GM18517 (cell line): ENCODE measurements at regions not wholly inside any gene's neighbourhood (a gene's known extent, or its start where the extent isn't known, plus 50 kb on each side); places are given as distances from the start of the nearest gene placed in this dataset.

Experiments
- ATAC-seq: cut with Tn5 transposase; IDR thresholded peaks from one replicate; pipeline ENCODE4 v1.9.1; 2021; ENCODE audit warnings: mild to moderate bottlenecking, moderate library complexity; ENCODE audit not compliant: unreplicated experiment

GRCh38 chr17:69819316-69820087, 255.5 kb upstream of the KCNJ16 start:
- ATAC-seq, result no peak

- no peak for ATAC-seq
Observed at GRCh38 chr17:69820876-69821473, 254.1 kb upstream of the KCNJ16 start.

- no peak for ATAC-seq
Observed at GRCh38 chr17:69822314-69822875, 252.6 kb upstream of the KCNJ16 start.

- ATAC-seq, result no peak
Observed at GRCh38 chr17:69828087-69828486, 246.9 kb upstream of the KCNJ16 start.

GRCh38 chr17:69834494-69834893, 240.5 kb upstream of the KCNJ16 start:
- no peak for ATAC-seq

GRCh38 chr17:69851736-69852135, 223.3 kb upstream of the KCNJ16 start:
- no peak for ATAC-seq

- no peak for ATAC-seq
Observed at GRCh38 chr17:69853541-69854224, 221.3 kb upstream of the KCNJ16 start.

GRCh38 chr17:69854225-69854780, 220.7 kb upstream of the KCNJ16 start:
- ATAC-seq, result no peak

- ATAC-seq, result no peak
Observed at GRCh38 chr17:69856946-69857345, 218.1 kb upstream of the KCNJ16 start.

- ATAC-seq, result no peak
Observed at GRCh38 chr17:69857412-69857835, 217.6 kb upstream of the KCNJ16 start.

- ATAC-seq, result no peak
Observed at GRCh38 chr17:69858460-69858859, 216.6 kb upstream of the KCNJ16 start.

GRCh38 chr17:69860142-69860680, 214.8 kb upstream of the KCNJ16 start:
- ATAC-seq, result no peak

GRCh38 chr17:69864462-69864861, 210.6 kb upstream of the KCNJ16 start:
- no peak for ATAC-seq

- ATAC-seq, result peak; percentile 61
Observed at GRCh38 chr17:69869667-69870066, 205.4 kb upstream of the KCNJ16 start.

GRCh38 chr17:69870091-69870530, 204.9 kb upstream of the KCNJ16 start:
- peak; percentile 43 for ATAC-seq

- no peak for ATAC-seq
Observed at GRCh38 chr17:69870751-69871199, 204.2 kb upstream of the KCNJ16 start.

GRCh38 chr17:69871318-69871717, 203.7 kb upstream of the KCNJ16 start:
- ATAC-seq, result no peak

GRCh38 chr17:69872675-69873262, 202.3 kb upstream of the KCNJ16 start:
- no peak for ATAC-seq

GRCh38 chr17:69874175-69874670, 200.8 kb upstream of the KCNJ16 start:
- no peak for ATAC-seq

GRCh38 chr17:69876757-69877156, 198.3 kb upstream of the KCNJ16 start:
- no peak for ATAC-seq
